ENCODE measurements at regions not wholly inside any gene's neighbourhood (a gene's known extent, or its start where the extent isn't known, plus 50 kb on each side); places are given as distances from the start of the nearest gene placed in this dataset.

DNA sequence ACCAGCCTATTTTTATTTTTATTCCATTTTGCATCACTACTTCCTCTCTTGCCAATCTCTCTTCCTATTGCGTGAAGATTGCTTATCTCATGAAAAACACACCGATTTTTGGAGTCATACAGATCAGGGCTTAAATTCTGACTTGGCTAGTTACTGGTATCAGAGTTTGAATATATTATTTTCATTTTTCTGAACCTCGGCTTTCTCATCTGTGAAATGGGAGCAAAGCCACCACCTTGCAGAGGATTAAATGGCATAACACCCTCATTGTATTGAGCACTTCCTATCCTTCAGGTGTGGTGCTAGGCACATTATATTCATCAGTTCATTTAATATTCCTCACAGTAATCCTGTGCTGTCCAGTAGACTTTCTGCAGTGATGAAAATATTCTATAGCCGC, 208.8 kb downstream of the HAPSTR1 start:
- TF ChIP-seq ZFP3 (tag by site-specific recombination; IDR thresholded peaks at IDR 0.05; ENCODE audit: low read depth) (no peak), SALL2 (tag by site-specific recombination; IDR thresholded peaks at IDR 0.05; ENCODE audit: borderline replicate concordance) (no peak), SP7 (tag by site-specific recombination; IDR thresholded peaks at IDR 0.05) (no peak), ZNF274 (IDR thresholded peaks at IDR 0.05; ENCODE audit: low read length) (no peak), ZNF274 (tag by site-specific recombination; IDR thresholded peaks at IDR 0.05; ENCODE audit: borderline replicate concordance) (no peak), KLF10 (tag by site-specific recombination; IDR thresholded peaks at IDR 0.05) (no peak), ZNF324 (tag by site-specific recombination; IDR thresholded peaks at IDR 0.05) (no peak)
- TF ChIP-seq, protein P1, sequence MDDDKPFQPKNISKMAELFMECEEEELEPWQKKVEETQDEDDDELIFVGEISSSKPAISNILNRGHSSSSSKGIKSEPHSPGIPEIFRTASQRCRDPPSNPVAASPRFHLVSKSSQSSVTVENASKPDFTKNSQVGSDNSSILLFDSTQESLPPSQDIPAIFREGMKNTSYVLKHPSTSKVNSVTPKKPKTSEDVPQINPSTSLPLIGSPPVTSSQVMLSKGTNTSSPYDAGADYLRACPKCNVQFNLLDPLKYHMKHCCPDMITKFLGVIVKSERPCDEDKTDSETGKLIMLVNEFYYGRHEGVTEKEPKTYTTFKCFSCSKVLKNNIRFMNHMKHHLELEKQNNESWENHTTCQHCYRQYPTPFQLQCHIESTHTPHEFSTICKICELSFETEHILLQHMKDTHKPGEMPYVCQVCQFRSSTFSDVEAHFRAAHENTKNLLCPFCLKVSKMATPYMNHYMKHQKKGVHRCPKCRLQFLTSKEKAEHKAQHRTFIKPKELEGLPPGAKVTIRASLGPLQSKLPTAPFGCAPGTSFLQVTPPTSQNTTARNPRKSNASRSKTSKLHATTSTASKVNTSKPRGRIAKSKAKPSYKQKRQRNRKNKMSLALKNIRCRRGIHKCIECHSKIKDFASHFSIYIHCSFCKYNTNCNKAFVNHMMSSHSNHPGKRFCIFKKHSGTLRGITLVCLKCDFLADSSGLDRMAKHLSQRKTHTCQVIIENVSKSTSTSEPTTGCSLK (tag by site-specific recombination; IDR thresholded peaks at IDR 0.05): no peak
- TF ChIP-seq, protein P2, sequence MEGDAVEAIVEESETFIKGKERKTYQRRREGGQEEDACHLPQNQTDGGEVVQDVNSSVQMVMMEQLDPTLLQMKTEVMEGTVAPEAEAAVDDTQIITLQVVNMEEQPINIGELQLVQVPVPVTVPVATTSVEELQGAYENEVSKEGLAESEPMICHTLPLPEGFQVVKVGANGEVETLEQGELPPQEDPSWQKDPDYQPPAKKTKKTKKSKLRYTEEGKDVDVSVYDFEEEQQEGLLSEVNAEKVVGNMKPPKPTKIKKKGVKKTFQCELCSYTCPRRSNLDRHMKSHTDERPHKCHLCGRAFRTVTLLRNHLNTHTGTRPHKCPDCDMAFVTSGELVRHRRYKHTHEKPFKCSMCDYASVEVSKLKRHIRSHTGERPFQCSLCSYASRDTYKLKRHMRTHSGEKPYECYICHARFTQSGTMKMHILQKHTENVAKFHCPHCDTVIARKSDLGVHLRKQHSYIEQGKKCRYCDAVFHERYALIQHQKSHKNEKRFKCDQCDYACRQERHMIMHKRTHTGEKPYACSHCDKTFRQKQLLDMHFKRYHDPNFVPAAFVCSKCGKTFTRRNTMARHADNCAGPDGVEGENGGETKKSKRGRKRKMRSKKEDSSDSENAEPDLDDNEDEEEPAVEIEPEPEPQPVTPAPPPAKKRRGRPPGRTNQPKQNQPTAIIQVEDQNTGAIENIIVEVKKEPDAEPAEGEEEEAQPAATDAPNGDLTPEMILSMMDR (tag by site-specific recombination; IDR thresholded peaks at IDR 0.05): no peak
- TF ChIP-seq, protein P3, sequence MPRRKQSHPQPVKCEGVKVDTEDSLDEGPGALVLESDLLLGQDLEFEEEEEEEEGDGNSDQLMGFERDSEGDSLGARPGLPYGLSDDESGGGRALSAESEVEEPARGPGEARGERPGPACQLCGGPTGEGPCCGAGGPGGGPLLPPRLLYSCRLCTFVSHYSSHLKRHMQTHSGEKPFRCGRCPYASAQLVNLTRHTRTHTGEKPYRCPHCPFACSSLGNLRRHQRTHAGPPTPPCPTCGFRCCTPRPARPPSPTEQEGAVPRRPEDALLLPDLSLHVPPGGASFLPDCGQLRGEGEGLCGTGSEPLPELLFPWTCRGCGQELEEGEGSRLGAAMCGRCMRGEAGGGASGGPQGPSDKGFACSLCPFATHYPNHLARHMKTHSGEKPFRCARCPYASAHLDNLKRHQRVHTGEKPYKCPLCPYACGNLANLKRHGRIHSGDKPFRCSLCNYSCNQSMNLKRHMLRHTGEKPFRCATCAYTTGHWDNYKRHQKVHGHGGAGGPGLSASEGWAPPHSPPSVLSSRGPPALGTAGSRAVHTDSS (tag by site-specific recombination; IDR thresholded peaks at IDR 0.05): no peak
- TF ChIP-seq, protein P4, sequence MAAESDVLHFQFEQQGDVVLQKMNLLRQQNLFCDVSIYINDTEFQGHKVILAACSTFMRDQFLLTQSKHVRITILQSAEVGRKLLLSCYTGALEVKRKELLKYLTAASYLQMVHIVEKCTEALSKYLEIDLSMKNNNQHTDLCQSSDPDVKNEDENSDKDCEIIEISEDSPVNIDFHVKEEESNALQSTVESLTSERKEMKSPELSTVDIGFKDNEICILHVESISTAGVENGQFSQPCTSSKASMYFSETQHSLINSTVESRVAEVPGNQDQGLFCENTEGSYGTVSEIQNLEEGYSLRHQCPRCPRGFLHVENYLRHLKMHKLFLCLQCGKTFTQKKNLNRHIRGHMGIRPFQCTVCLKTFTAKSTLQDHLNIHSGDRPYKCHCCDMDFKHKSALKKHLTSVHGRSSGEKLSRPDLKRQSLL (tag by site-specific recombination; IDR thresholded peaks at IDR 0.05): no peak
